ENCODE measurements at regions not wholly inside any gene's neighbourhood (a gene's known extent, or its start where the extent isn't known, plus 50 kb on each side); places are given as distances from the start of the nearest gene placed in this dataset.

DNA sequence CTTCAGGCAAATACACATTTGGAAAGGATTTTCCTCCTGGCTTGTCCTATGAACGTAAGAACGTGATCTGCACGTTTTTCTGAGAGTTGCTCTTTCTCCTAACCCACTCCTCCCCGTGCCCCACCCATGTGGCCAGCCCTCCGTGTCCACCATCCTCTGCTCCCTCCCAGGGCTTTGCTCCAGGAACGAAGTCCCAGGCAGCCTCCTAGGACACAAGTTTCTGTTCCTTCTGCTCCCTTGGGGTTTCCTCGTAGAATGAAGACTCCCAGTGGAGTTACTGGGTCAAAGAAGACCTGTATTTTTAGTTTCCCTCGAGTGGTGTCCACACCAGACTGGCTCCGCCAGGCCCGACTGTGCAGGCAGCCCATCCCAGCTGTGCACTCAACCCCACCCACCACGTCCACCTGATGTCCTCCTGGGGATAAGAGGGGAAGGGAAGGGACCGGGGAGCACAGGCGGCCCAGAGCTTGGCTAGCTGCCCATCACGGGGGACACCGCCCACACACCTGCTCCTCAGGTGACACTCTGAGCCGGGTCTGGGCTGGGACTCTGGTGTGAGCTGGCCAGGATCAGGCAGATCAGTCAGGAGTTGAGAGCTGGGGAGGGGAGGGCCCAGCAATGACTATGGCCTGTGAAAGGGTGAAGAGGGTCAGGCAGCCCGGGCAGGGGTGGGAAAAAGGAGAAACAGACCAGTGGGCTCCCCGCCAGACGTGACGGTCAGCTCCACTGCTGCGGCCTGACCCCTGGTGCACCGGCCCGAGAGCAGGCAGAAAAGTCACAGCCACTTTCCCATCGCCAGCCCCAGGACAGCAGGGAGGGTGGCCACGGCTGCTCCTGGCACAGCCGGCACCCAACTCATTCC lies 54.3 kb upstream of the PPP2R2D start:
- no peak for DNase-seq

DNA sequence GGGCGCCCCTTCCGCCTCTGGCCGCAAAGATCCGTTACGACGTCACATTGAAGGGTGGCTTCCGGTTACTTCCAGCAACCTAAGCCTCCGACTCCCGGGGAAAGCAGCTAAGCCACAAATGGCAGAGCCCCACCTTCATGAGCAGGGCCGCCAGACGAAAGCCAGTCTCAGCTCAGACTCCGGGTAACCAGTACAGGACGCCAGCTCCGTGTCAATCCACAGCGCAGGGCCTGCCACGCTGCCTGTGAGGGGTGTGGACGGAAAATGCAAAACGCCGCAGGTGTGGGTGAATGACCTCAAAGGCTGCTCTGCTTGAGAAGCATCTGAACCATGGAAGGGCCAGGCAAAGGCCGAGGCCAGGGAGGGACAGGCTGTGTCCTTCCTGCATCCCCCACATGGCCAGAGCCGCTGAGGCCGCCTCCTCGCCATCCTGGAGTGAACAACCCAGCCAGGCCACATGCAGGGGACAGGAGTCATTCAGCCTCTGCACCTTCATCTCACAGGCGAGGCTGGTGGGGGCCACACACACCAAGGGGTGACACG lies 53.5 kb upstream of the PPP2R2D start:
- DNase-seq = no peak

DNA sequence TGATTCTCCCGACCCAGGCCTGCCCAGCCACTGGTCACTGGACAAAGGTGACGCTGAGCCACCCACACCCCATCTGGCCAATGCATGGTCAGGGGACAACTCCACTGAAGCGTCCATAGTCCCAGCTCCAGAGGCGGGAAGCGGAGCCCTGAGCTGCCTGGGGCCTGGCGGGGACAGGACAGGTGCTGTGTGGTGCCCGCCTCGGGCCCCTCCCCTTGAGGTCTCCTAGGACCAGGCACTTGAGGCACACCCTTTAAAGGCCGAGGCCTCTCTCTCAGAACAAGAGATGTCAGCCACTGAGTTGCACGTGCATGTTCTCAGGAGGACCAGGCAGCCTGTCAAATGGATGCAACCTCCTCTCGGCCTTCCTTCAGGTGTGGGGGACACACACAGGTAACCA lies 52.5 kb upstream of the PPP2R2D start:
- no peak for DNase-seq

DNA sequence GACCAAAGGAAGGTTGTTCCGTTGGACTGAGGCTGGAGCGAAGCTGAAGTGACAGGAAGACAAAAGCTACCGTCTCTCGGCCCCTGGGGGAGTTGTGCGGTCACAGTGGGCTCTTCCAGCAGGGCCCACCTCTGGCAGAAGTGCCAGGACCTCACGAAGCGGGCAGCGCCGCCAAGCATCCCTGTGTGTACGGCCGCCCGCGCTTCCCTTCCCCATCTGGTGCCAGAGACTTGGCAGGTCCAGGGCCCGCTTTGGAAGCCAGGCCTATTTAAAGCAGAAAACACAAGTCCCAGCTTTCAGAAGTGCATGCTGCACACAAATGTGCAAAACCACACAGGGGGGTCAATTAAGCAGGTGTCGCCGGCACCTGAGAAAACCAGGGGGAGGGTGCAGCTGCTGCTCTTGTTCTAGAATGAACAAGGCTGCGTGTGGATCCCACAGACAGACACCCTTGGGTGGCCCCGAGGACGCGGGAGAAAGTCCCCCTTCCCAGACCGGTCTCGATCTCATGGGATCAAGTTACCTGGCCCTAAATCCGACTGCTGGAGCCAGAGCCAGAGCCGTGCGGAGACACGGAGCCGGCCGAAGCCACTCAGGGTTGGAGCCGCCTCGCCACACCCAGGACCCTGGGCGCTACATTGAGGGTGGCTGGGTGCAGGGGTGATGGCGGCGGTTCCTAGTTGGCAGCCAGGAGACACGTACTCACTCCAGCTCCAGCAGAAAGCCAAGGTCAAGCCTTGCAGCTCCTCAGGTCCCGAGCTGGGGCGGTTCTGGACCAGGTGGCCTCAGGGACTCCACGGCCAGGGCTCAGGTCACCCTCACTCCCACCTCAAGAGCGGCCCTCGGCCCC lies 51.8 kb upstream of the PPP2R2D start:
- DNase-seq = no peak

DNA sequence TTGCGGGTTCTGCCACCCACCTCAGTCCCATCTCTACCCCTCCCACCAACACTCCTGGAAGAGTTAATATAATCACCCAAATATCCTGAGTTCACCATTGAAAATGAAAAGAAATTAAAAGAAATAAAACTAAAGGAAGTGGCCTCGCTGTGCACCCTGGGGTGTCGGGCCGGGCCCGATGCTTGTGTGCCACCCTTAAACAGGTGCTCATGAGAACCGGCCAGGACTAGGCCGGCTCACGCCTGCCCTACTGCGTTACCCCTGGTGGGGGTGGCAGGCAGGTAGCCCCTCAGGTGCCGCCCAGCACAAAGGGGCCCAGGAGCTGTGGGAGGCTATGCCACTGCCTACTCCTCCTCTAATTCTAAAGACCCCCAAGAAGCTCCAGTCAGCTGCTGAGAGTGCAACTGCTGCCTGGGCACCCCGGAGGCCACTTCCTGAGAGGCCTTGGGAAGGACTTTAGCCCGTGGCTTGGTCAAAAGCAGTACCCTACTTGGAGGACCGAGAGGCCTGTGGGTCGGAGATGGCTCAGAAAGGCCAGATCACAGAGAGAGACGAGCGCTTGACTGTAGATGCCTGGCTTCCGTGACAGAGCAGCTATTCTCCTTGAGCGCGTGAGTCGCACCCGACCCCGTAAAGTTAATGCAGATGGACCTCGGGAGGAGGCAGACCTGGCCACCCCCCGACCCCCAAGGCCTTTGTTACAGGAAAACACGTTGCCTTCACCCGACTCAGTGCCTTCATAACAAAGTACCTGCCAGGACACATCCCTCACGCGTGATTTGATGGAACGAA lies 51.0 kb upstream of the PPP2R2D start:
- DNase-seq = no peak

DNA sequence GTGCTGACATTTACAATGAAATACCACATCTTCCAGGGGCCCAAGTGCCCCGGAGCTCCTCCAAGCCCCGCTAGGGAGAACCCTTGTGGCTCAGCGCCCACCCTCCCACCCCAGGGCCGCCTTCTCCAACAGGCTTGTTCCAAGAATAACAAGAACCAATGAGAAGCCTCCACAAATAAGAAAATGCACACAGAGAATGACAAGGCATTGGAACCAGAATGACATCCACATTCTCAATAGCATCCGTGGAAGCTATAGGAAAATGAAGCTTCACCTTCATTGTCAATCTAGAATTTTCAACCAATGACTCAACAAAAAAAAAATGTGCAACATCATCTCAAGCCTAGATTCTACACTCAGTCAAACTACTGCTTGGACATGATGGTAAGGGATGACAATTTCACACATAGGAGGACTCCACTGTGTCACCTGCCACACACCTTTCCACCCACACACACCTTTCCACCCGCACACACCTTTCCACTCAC lies 50.4 kb upstream of the PPP2R2D start:
- DNase-seq = no peak

All from CD4-positive, alpha-beta T cell treated with Interferon gamma for 1 hour (primary cell).